H9 (cell line): ENCODE measurements at regions not wholly inside any gene's neighbourhood (a gene's known extent, or its start where the extent isn't known, plus 50 kb on each side); places are given as distances from the start of the nearest gene placed in this dataset.

ENCODE experiments used
- DNase-seq: peaks from one replicate; pipeline ENCODE4 v3.0.0-alpha.2; 2017
- H2AFZ ChIP-seq: one replicate; pipeline ENCODE4 v1.6.1; 2013; ENCODE audit warnings: mild to moderate bottlenecking, low read length, control low read depth, moderate library complexity
- H2AK5ac ChIP-seq: 2 replicates; pipeline ENCODE4 v1.6.1; 2013; ENCODE audit warnings: low read length, control low read depth, mixed read lengths; ENCODE audit not compliant: insufficient read length
- H2BK120ac ChIP-seq: one replicate; pipeline ENCODE4 v1.6.1; 2013; ENCODE audit warnings: low read depth, mild to moderate bottlenecking, low read length, control low read depth, inconsistent platforms; ENCODE audit not compliant: poor library complexity, severe bottlenecking
- H2BK12ac ChIP-seq: 2 replicates; pipeline ENCODE4 v1.6.1; 2013; ENCODE audit warnings: low read length, control low read depth, mixed read lengths, low read depth; ENCODE audit not compliant: insufficient read length
- H2BK15ac ChIP-seq: 2 replicates; pipeline ENCODE4 v1.6.1; 2013; ENCODE audit warnings: low read depth, low read length, control low read depth
- H2BK20ac ChIP-seq: one replicate; pipeline ENCODE4 v1.6.1; 2013; ENCODE audit warnings: low read depth, mild to moderate bottlenecking, low read length, control low read depth, inconsistent platforms; ENCODE audit not compliant: poor library complexity, severe bottlenecking
- H2BK5ac ChIP-seq: 2 replicates; pipeline ENCODE4 v1.6.1; 2013; ENCODE audit warnings: low read length, control low read depth, mixed read lengths; ENCODE audit not compliant: insufficient read length
- H3K14ac ChIP-seq: 2 replicates; pipeline ENCODE4 v1.6.1; 2013; ENCODE audit warnings: low read length, control low read depth; ENCODE audit not compliant: insufficient read depth
- H3K18ac ChIP-seq: 2 replicates; pipeline ENCODE4 v1.6.1; 2013; ENCODE audit warnings: low read depth, mild to moderate bottlenecking, mixed read lengths, low read length, control low read depth; ENCODE audit not compliant: insufficient read length
- H3K23ac ChIP-seq: 2 replicates; pipeline ENCODE4 v1.6.1; 2013; ENCODE audit warnings: low read length, control low read depth, mixed read lengths, low read depth; ENCODE audit not compliant: insufficient read length
- H3K23me2 ChIP-seq: 2 replicates; pipeline ENCODE4 v1.6.1; 2013; ENCODE audit warnings: low read depth, mild to moderate bottlenecking, mixed read lengths, low read length, control low read depth; ENCODE audit not compliant: insufficient read length, poor library complexity, severe bottlenecking
- H3K27ac ChIP-seq: 2 replicates; pipeline ENCODE4 v1.5.1; 2013; ENCODE audit warnings: low read length, control low read depth, mixed read lengths, low read depth; ENCODE audit not compliant: insufficient read length
- H3K27me3 ChIP-seq: 2 replicates; pipeline ENCODE4 v1.6.1; 2013; ENCODE audit warnings: low read length, control low read depth, inconsistent platforms; ENCODE audit not compliant: insufficient read depth
- H3K4ac ChIP-seq: 2 replicates; pipeline ENCODE4 v1.6.1; 2013; ENCODE audit warnings: low read depth, mild to moderate bottlenecking, control low read depth, inconsistent platforms, low read length, moderate library complexity
- H3K4me1 ChIP-seq: 2 replicates; pipeline ENCODE4 v1.6.1; 2013; ENCODE audit warnings: low read length, control low read depth, inconsistent platforms; ENCODE audit not compliant: insufficient read depth
- H3K4me2 ChIP-seq: 2 replicates; pipeline ENCODE4 v1.6.1; 2013; ENCODE audit warnings: low read length, control low read depth, mixed read lengths; ENCODE audit not compliant: insufficient read length, insufficient read depth
- H3K56ac ChIP-seq: 2 replicates; pipeline ENCODE4 v1.6.1; 2013; ENCODE audit warnings: low read depth, mild to moderate bottlenecking, mixed read lengths, low read length, control low read depth; ENCODE audit not compliant: insufficient read length
- H3K79me1 ChIP-seq: 2 replicates; pipeline ENCODE4 v1.6.1; 2013; ENCODE audit warnings: low read depth, mild to moderate bottlenecking, moderate library complexity, low read length, control low read depth, inconsistent platforms; ENCODE audit not compliant: insufficient read depth, poor library complexity, severe bottlenecking
- H3K79me2 ChIP-seq: 2 replicates; pipeline ENCODE4 v1.6.1; 2013; ENCODE audit warnings: low read length, control low read depth, inconsistent platforms; ENCODE audit not compliant: insufficient read depth
- H3K9ac ChIP-seq: 2 replicates; pipeline ENCODE4 v1.6.1; 2013; ENCODE audit warnings: low read length, control low read depth, mixed read lengths; ENCODE audit not compliant: insufficient read length; ENCODE audit errors: extremely low read depth
- H3K9me3 ChIP-seq: one replicate; pipeline ENCODE4 v1.6.1; 2013; ENCODE audit warnings: low read depth, low read length, inconsistent platforms; ENCODE audit not compliant: control insufficient read depth
- H3T11ph ChIP-seq: one replicate; pipeline ENCODE4 v1.6.1; 2013; ENCODE audit warnings: mild to moderate bottlenecking, low read length, control low read depth, inconsistent platforms
- H4K20me1 ChIP-seq: one replicate; pipeline ENCODE4 v1.6.1; 2013; ENCODE audit not compliant: control insufficient read depth, insufficient read length, insufficient read depth
- H4K5ac ChIP-seq: 2 replicates; pipeline ENCODE4 v1.6.1; 2013; ENCODE audit warnings: low read depth, mild to moderate bottlenecking, mixed read lengths, low read length, control low read depth; ENCODE audit not compliant: insufficient read length
- H4K8ac ChIP-seq: replicated peaks from 2 replicates; pipeline ENCODE4 v1.6.1; 2013; ENCODE audit warnings: low read length, control low read depth, mixed read lengths, low read depth; ENCODE audit not compliant: insufficient read length
- H4K91ac ChIP-seq: 2 replicates; pipeline ENCODE4 v1.6.1; 2013; ENCODE audit warnings: low read depth, mild to moderate bottlenecking, moderate library complexity, mixed read lengths, low read length, control low read depth; ENCODE audit not compliant: insufficient read length
- H3K27ac Mint-ChIP-seq, 3 experiments: 2 replicates in 2 of 3; 3 replicates in 1 of 3; pipeline ENCODE4 v1.8.0; 2020 to 2021; ENCODE audit warnings: mixed read lengths in 3 of 3, mild to moderate bottlenecking in 1 of 3, moderate library complexity in 1 of 3
- H3K27me3 Mint-ChIP-seq: 2 replicates; pipeline ENCODE4 v1.8.0; 2021; ENCODE audit warnings: low read depth, mild to moderate bottlenecking, moderate library complexity, mixed read lengths
- H3K36me3 Mint-ChIP-seq, 3 experiments: 2 replicates in 2 of 3; 3 replicates in 1 of 3; pipeline ENCODE4 v1.8.0; 2020 to 2021; ENCODE audit warnings: low read depth in 3 of 3, mixed read lengths in 3 of 3; ENCODE audit not compliant: insufficient read depth in 1 of 3
- H3K4me1 Mint-ChIP-seq, 2 experiments: 2 replicates each; pipeline ENCODE4 v1.8.0; 2020; ENCODE audit warnings: mixed read lengths in 2 of 2
- H3K4me3 Mint-ChIP-seq, 2 experiments: 2 replicates in 1 of 2; 3 replicates in 1 of 2; pipeline ENCODE4 v1.8.0; 2020 to 2021; ENCODE audit warnings: mild to moderate bottlenecking in 2 of 2, mixed read lengths in 2 of 2, moderate library complexity in 1 of 2
- H3K9me3 Mint-ChIP-seq, 2 experiments: 2 replicates in 1 of 2; 3 replicates in 1 of 2; pipeline ENCODE4 v1.8.0; 2020; ENCODE audit warnings: mild to moderate bottlenecking in 2 of 2, mixed read lengths in 2 of 2, moderate library complexity in 1 of 2
- WGBS: extraction: QIAGEN DNeasy Blood & Tissue Kit; methylation state at CpG from one replicate; pipeline ENCODE4 v1.1.7; 2013; ENCODE audit warnings: missing lambda C conversion rate, low lambda C conversion rate, mixed read lengths; ENCODE audit not compliant: insufficient read length; ENCODE audit errors: extremely low coverage; 5-methylcytosine and 5-hydroxymethylcytosine counted together
- TF ChIP-seq, protein P1 (sequence below): fragments of 200-600 bp; sonication (generic); conservative IDR thresholded peaks from 3 replicates; pipeline ENCODE4 v1.8.0; 2021; ENCODE audit warnings: antibody characterized with exemption, mild to moderate bottlenecking

- Histone ChIP-seq H3K27ac (no peak overlapping the region), H2BK120ac (no peak overlapping the region), H4K5ac (no peak overlapping the region), H3K79me2 (no peaks in the 10 kb centered on the region), H2BK15ac (no peak overlapping the region), H3K27me3 (no peaks in the 10 kb centered on the region), H4K8ac (no peak overlapping the region), H3K79me1 (no peaks in the 10 kb centered on the region), H2AFZ (no peak overlapping the region), H3K4me2 (no peak overlapping the region), H2BK20ac (no peak overlapping the region), H3K56ac (no peak overlapping the region), H3K4ac (no peak overlapping the region), H3K23me2 (no peaks in the 10 kb centered on the region), H2BK12ac (no peak overlapping the region), H3K18ac (no peak overlapping the region), H4K20me1 (no peaks in the 10 kb centered on the region), H3K23ac (no peak overlapping the region), H2BK5ac (no peak overlapping the region), H3K14ac (no peak overlapping the region), H3K9ac (no peak overlapping the region), H3T11ph (no peak overlapping the region), H4K91ac (no peak overlapping the region), H2AK5ac (no peak overlapping the region), H3K4me1 (no peaks in the 10 kb centered on the region), H3K9me3 (no peaks in the 10 kb centered on the region)
- no peak for DNase-seq
- no peaks in the 10 kb centered on the region for H3K27me3 Mint-ChIP-seq
- H3K36me3 Mint-ChIP-seq: peaks cover 0 to 6% (median 0%) of the 10 kb centered on the region in 3 experiments; a peak in 3 of 7 replicates
- TF ChIP-seq, protein P1, sequence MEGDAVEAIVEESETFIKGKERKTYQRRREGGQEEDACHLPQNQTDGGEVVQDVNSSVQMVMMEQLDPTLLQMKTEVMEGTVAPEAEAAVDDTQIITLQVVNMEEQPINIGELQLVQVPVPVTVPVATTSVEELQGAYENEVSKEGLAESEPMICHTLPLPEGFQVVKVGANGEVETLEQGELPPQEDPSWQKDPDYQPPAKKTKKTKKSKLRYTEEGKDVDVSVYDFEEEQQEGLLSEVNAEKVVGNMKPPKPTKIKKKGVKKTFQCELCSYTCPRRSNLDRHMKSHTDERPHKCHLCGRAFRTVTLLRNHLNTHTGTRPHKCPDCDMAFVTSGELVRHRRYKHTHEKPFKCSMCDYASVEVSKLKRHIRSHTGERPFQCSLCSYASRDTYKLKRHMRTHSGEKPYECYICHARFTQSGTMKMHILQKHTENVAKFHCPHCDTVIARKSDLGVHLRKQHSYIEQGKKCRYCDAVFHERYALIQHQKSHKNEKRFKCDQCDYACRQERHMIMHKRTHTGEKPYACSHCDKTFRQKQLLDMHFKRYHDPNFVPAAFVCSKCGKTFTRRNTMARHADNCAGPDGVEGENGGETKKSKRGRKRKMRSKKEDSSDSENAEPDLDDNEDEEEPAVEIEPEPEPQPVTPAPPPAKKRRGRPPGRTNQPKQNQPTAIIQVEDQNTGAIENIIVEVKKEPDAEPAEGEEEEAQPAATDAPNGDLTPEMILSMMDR: no peak
- no CpG with 5 or more reads among the region's 2 CpGs for WGBS
- H3K4me1 Mint-ChIP-seq: no peaks in the 10 kb centered on the region
- H3K4me3 Mint-ChIP-seq: no peak overlapping the region
- peaks cover 8 to 9% of the 10 kb centered on the region in 2 experiments for H3K9me3 Mint-ChIP-seq
- no peak overlapping the region for H3K27ac Mint-ChIP-seq
These were observed 112.1 kb upstream of the EYS start for GRCh38 chr6:65819152-65819551.
